Stomach smooth muscle (tissue), 2 donors: ENCODE measurements at regions not wholly inside any gene's neighbourhood (a gene's known extent, or its start where the extent isn't known, plus 50 kb on each side); places are given as distances from the start of the nearest gene placed in this dataset.
"Not testable (repeated sequence)": the region's sequence is repeated elsewhere in the genome, so short reads cannot be mapped to it uniquely, and the experiment has no call there.

Experiments
- H3K27ac ChIP-seq: one replicate; pipeline ENCODE4 v1.7.0; 2013; ENCODE audit warnings: mild to moderate bottlenecking, low read length, inconsistent platforms
- H3K27me3 ChIP-seq, 2 donors: one replicate each; pipeline ENCODE4 v1.7.0; 2013; ENCODE audit warnings: low read length in 2 of 2; ENCODE audit not compliant: insufficient read depth in 2 of 2, control insufficient read depth in 1 of 2
- H3K36me3 ChIP-seq, 2 donors: one replicate each; pipeline ENCODE4 v1.7.0; 2013; ENCODE audit warnings: low read length in 2 of 2; ENCODE audit not compliant: control insufficient read depth in 2 of 2, insufficient read depth in 2 of 2
- H3K4me1 ChIP-seq: one replicate; pipeline ENCODE4 v1.7.0; 2013; ENCODE audit warnings: low read length; ENCODE audit not compliant: control insufficient read depth, insufficient read depth
- H3K4me3 ChIP-seq, 2 donors: one replicate each; pipeline ENCODE4 v1.7.0; 2013; ENCODE audit warnings: low read length in 2 of 2
- H3K9ac ChIP-seq, 2 donors: one replicate each; pipeline ENCODE4 v1.7.0; 2013; ENCODE audit warnings: low read length in 2 of 2, mild to moderate bottlenecking in 1 of 2
- H3K9me3 ChIP-seq, 2 donors: one replicate each; pipeline ENCODE4 v1.7.0; 2013; ENCODE audit warnings: low read length in 2 of 2; ENCODE audit not compliant: control insufficient read depth in 2 of 2
- donor health status: healthy.
- donor health status: Pancreatic carcinoma.

- H3K4me1 ChIP-seq, H3K36me3 ChIP-seq, H3K27ac ChIP-seq, H3K9me3 ChIP-seq, H3K4me3 ChIP-seq, H3K27me3 ChIP-seq, H3K9ac ChIP-seq: not testable (repeated sequence)
Observed at GRCh38 chr6:76491376-76491775, 418.9 kb upstream of the IMPG1 start.

- Histone ChIP-seq H3K4me3 (no peak overlapping the region), H3K9me3 (peaks cover 3 to 4% of the 10 kb centered on the region in 2 donors), H3K4me1 (no peaks in the 10 kb centered on the region), H3K36me3 (no peaks in the 10 kb centered on the region), H3K9ac (no peak overlapping the region), H3K27ac (no peak overlapping the region), H3K27me3 (no peaks in the 10 kb centered on the region)
Observed at GRCh38 chr6:76490456-76490855, 418.0 kb upstream of the IMPG1 start.

GRCh38 chr6:76481101-76481500 lies 408.6 kb upstream of the IMPG1 start:
- no peak overlapping the region for H3K4me3 ChIP-seq
- no peaks in the 10 kb centered on the region for H3K27me3 ChIP-seq
- H3K27ac ChIP-seq: no peak overlapping the region
- no peak overlapping the region for H3K9ac ChIP-seq
- no peaks in the 10 kb centered on the region for H3K36me3 ChIP-seq
- no peaks in the 10 kb centered on the region for H3K4me1 ChIP-seq
- H3K9me3 ChIP-seq: peaks cover 0 to 5% of the 10 kb centered on the region in 2 donors

- H3K9me3 ChIP-seq: peaks cover 0 to 5% of the 10 kb centered on the region in 2 donors
- no peak overlapping the region for H3K4me3 ChIP-seq
- H3K36me3 ChIP-seq: no peaks in the 10 kb centered on the region
- no peaks in the 10 kb centered on the region for H3K27me3 ChIP-seq
- no peak overlapping the region for H3K9ac ChIP-seq
- no peak overlapping the region for H3K27ac ChIP-seq
- no peaks in the 10 kb centered on the region for H3K4me1 ChIP-seq
Observed at GRCh38 chr6:76472858-76473257, 400.4 kb upstream of the IMPG1 start.

GRCh38 chr6:76466286-76466685 lies 393.8 kb upstream of the IMPG1 start:
- Histone ChIP-seq H3K4me3 (no peak overlapping the region), H3K9ac (no peak overlapping the region), H3K9me3 (no peaks in the 10 kb centered on the region), H3K36me3 (no peaks in the 10 kb centered on the region), H3K4me1 (no peaks in the 10 kb centered on the region), H3K27ac (no peak overlapping the region), H3K27me3 (no peaks in the 10 kb centered on the region)

- H3K9me3 ChIP-seq: no peaks in the 10 kb centered on the region
- H3K36me3 ChIP-seq: no peaks in the 10 kb centered on the region
- H3K9ac ChIP-seq: no peak overlapping the region
- H3K4me1 ChIP-seq: no peaks in the 10 kb centered on the region
- no peaks in the 10 kb centered on the region for H3K27me3 ChIP-seq
- no peak overlapping the region for H3K4me3 ChIP-seq
- no peak overlapping the region for H3K27ac ChIP-seq
Observed at GRCh38 chr6:76465410-76465809, 392.9 kb upstream of the IMPG1 start.

- no peak overlapping the region for H3K27ac ChIP-seq
- H3K9ac ChIP-seq: no peak overlapping the region
- H3K27me3 ChIP-seq: no peaks in the 10 kb centered on the region
- no peaks in the 10 kb centered on the region for H3K4me1 ChIP-seq
- no peaks in the 10 kb centered on the region for H3K9me3 ChIP-seq
- no peak overlapping the region for H3K4me3 ChIP-seq
- no peaks in the 10 kb centered on the region for H3K36me3 ChIP-seq
Observed at GRCh38 chr6:76453270-76453669, 380.8 kb upstream of the IMPG1 start.

- Histone ChIP-seq H3K27ac (no peak overlapping the region), H3K9ac (no peak overlapping the region), H3K9me3 (no peaks in the 10 kb centered on the region), H3K4me1 (no peaks in the 10 kb centered on the region), H3K4me3 (no peak overlapping the region), H3K36me3 (no peaks in the 10 kb centered on the region), H3K27me3 (no peaks in the 10 kb centered on the region)
Observed at GRCh38 chr6:76451926-76452709, 379.7 kb upstream of the IMPG1 start.

- no peak overlapping the region for H3K9ac ChIP-seq
- no peak overlapping the region for H3K4me3 ChIP-seq
- no peak overlapping the region for H3K27ac ChIP-seq
- no peaks in the 10 kb centered on the region for H3K27me3 ChIP-seq
- no peaks in the 10 kb centered on the region for H3K36me3 ChIP-seq
- no peaks in the 10 kb centered on the region for H3K9me3 ChIP-seq
- no peaks in the 10 kb centered on the region for H3K4me1 ChIP-seq
Observed at GRCh38 chr6:76448109-76448508, 375.6 kb upstream of the IMPG1 start.

- H3K36me3 ChIP-seq: no peaks in the 10 kb centered on the region
- H3K27ac ChIP-seq: no peak overlapping the region
- H3K9me3 ChIP-seq: no peaks in the 10 kb centered on the region
- no peaks in the 10 kb centered on the region for H3K4me1 ChIP-seq
- no peaks in the 10 kb centered on the region for H3K27me3 ChIP-seq
- no peak overlapping the region for H3K4me3 ChIP-seq
- H3K9ac ChIP-seq: no peak overlapping the region
Observed at GRCh38 chr6:76441875-76442274, 369.4 kb upstream of the IMPG1 start.

GRCh38 chr6:76439811-76440210 lies 367.3 kb upstream of the IMPG1 start:
- Histone ChIP-seq H3K27ac (no peak overlapping the region), H3K4me1 (no peaks in the 10 kb centered on the region), H3K9me3 (no peaks in the 10 kb centered on the region), H3K36me3 (no peaks in the 10 kb centered on the region), H3K4me3 (no peak overlapping the region), H3K9ac (no peak overlapping the region), H3K27me3 (no peaks in the 10 kb centered on the region)
